Ascending aorta (tissue), 2 donors: ENCODE measurements at regions not wholly inside any gene's neighbourhood (a gene's known extent, or its start where the extent isn't known, plus 50 kb on each side); places are given as distances from the start of the nearest gene placed in this dataset.

Experiments used
- DNase-seq, 2 donors: peaks; one replicate each; pipeline ENCODE4 v3.0.0-alpha.2; 2019; ENCODE audit warnings: low spot score in 2 of 2
- H3K27ac ChIP-seq, 2 donors: fragments of 200-600 bp; sonication (generic); one replicate each; pipeline ENCODE4 v1.5.1; 2016 to 2017; ENCODE audit warnings: mild to moderate bottlenecking in 1 of 2
- H3K27me3 ChIP-seq: fragments of 200-600 bp; sonication (generic); one replicate; pipeline ENCODE4 v1.5.1; 2017
- H3K36me3 ChIP-seq, 2 donors: fragments of 200-600 bp; sonication (generic); one replicate each; pipeline ENCODE4 v1.5.1; 2016
- H3K4me1 ChIP-seq, 2 donors: fragments of 200-600 bp; sonication (generic); one replicate each; pipeline ENCODE4 v1.5.1; 2016 to 2017; ENCODE audit warnings: mild to moderate bottlenecking in 1 of 2
- H3K4me3 ChIP-seq, 2 donors: fragments of 200-600 bp; sonication (generic); one replicate each; pipeline ENCODE4 v1.5.1; 2016 to 2017; ENCODE audit warnings: mild to moderate bottlenecking in 1 of 2
- H3K9me3 ChIP-seq, 2 donors: fragments of 200-600 bp; sonication (generic); one replicate each; pipeline ENCODE4 v1.5.1; 2016
- intact Hi-C: fragments of 100-400 bp; cut with DNase I; formaldehyde crosslinking; loops from one replicate; pipeline ENCODE4 v1.15.1; 2023
- TF ChIP-seq, protein P1 (sequence below), 3 experiments: fragments of 200-600 bp in 2 of 3; fragments of 450-650 bp in 1 of 3; sonication (generic) in 2 of 3; IDR thresholded peaks; one replicate each; pipeline ENCODE4 v1.5.1; 2016 to 2019; ENCODE audit warnings: antibody characterized with exemption in 3 of 3, mild to moderate bottlenecking in 1 of 3, moderate library complexity in 1 of 3

DNA sequence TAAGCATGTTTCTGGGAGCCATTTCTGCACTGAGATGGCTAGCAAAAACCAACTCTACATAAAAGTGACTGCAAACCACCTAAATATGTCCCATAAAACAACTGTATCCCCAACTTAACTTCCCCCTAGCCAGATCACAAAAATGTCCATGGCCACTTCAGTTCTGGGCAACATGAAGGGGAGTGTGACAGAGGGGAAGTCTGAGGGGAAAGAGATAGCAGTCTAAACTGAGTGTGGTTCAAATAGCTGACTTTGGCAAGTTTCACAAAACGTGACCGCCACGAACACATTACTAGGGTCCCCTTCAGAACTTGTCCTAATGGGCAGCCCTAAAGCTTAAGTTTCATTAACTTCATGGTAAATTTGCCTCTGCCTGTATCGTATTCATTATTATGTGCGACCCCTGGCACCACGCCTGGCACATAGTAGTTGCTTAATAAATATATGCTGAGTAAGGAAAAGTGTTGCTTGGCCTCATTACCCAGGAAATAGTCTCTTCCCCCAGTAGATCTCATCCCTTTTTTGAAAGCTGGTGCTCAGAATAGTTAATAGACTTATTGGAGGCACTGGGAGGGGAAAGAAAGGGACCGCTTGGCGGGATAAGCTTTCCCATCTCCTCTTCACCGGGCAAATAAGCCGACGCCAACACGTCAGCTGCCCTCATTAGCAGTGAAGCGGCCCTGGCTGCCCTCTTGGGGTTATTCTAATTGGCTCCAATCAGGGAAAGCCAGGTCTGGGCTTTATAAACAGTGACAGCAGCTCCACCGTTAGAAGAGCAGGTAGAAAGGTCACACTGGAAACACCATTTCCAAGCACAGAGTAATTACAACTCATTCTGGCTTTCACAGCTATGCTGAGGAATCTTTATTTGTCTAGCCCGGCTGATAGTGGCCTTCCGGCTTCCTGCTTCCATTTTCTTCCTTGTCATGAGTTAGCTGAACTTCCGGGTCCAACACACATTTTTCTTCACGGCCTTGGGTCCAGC is 122.1 kb downstream of the LRIG2 start:
- TF ChIP-seq, protein P1, sequence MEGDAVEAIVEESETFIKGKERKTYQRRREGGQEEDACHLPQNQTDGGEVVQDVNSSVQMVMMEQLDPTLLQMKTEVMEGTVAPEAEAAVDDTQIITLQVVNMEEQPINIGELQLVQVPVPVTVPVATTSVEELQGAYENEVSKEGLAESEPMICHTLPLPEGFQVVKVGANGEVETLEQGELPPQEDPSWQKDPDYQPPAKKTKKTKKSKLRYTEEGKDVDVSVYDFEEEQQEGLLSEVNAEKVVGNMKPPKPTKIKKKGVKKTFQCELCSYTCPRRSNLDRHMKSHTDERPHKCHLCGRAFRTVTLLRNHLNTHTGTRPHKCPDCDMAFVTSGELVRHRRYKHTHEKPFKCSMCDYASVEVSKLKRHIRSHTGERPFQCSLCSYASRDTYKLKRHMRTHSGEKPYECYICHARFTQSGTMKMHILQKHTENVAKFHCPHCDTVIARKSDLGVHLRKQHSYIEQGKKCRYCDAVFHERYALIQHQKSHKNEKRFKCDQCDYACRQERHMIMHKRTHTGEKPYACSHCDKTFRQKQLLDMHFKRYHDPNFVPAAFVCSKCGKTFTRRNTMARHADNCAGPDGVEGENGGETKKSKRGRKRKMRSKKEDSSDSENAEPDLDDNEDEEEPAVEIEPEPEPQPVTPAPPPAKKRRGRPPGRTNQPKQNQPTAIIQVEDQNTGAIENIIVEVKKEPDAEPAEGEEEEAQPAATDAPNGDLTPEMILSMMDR (IDR thresholded peaks at IDR 0.05): no peak
- no peak for DNase-seq
- Histone ChIP-seq H3K4me1 (no peaks in the 10 kb centered on the region), H3K9me3 (no peaks in the 10 kb centered on the region), H3K27ac (no peak overlapping the region), H3K4me3 (no peak overlapping the region), H3K36me3 (no peaks in the 10 kb centered on the region), H3K27me3 (no peaks in the 10 kb centered on the region)
- intact Hi-C loops: no loop called here

DNA sequence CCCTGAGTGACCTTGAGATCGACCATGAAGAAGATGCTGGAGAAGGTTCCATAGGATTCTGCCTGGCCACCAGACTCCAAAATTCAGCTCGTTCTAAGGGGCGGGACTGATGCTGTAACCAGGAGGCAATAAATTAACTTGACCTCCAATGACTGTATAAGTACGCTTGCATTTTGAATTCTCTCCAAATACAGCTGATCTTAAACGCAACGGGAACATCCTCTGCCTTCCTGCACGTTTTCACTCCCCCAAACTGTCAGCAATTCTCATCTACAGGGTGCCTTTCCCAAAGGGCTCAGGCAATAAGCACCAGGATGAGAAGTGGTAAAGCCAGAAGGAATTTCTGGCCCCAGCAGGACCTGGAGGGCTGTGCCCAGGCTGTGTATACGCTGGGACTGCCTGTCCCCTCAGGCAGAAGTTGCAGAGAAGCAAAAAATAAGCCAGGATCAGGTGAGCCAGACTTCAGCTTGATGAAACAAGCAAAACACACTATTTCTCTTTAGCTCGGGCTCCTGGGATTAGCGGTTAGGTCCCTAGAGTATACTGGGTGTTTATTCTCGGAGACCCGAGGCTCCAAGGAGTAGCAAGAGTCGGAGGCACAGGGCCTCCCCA is 124.8 kb downstream of the LRIG2 start:
- TF ChIP-seq, protein P1 (IDR thresholded peaks at IDR 0.05): no peak

DNA sequence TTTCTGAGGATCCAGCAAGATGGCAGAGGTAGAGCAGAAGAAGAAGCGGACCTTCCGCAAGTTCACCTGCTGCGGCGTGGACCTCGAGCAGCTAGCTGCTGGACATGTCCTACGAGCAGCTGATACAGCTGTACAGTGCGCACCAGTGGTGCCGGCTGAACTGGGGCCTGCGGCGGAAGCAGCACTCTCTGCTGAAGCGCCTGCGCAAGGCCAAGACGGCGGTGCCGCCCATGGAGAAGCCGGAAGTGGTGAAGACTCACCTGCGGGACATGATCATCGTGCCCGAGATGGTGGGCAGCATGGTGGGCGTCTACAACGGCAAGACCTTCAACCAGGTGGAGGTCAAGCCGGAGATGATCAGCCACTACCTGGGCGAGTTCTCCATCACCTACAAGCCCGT is 125.8 kb downstream of the LRIG2 start:
- Histone ChIP-seq H3K27ac (no peak overlapping the region), H3K4me1 (no peaks in the 10 kb centered on the region), H3K36me3 (no peaks in the 10 kb centered on the region), H3K4me3 (no peak overlapping the region), H3K9me3 (no peaks in the 10 kb centered on the region), H3K27me3 (no peaks in the 10 kb centered on the region)
- intact Hi-C loops: no loop called here
- DNase-seq: no peak
- TF ChIP-seq, protein P1 (IDR thresholded peaks at IDR 0.05): no peak

More for the DNA sequence above, 124.8 kb downstream of the LRIG2 start:
- no peak for DNase-seq
- H3K4me3 ChIP-seq: no peak overlapping the region
- H3K4me1 ChIP-seq: no peaks in the 10 kb centered on the region
- no peak overlapping the region for H3K27ac ChIP-seq
- no peaks in the 10 kb centered on the region for H3K36me3 ChIP-seq
- H3K27me3 ChIP-seq: no peaks in the 10 kb centered on the region
- intact Hi-C loops: no loop called here
- H3K9me3 ChIP-seq: no peaks in the 10 kb centered on the region

DNA sequence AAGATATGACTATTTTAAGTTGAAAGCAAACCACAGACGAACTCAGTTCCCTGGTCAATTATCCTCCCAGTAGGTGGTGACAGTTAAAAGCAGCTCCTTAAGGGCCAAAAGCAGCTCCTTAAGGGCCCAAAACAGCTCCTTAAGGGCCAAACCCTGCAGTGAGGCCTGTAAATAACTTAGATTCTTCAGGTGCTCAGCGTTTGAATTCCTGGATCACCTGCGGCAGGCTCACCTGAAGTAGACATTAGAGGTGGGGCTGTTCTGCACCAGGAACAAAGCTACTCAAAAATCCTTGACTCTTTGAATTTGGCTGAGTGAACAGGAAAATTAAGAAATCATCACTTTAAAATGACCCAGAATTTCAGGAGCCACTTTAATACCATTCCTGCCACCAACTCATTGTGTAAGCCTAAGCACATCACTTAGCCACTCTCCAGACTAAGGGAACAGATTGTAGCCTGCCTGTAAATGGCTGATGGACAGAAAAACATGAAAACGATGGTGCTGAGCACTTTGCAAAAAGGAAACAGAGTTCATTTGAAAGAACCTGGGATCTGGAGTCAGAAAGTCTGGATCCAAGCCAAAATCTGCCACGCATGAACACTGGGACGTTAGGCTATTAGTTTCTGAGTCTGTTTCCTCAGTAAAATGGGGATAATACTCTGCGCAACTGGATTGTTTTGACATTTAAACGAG is 126.9 kb downstream of the LRIG2 start:
- H3K27ac ChIP-seq: no peak overlapping the region
- no peaks in the 10 kb centered on the region for H3K27me3 ChIP-seq
- H3K4me1 ChIP-seq: no peaks in the 10 kb centered on the region
- TF ChIP-seq, protein P1 (IDR thresholded peaks at IDR 0.05): no peak
- no peaks in the 10 kb centered on the region for H3K9me3 ChIP-seq
- intact Hi-C loops: no loop called here
- H3K36me3 ChIP-seq: no peaks in the 10 kb centered on the region
- no peak for DNase-seq
- no peak overlapping the region for H3K4me3 ChIP-seq

DNA sequence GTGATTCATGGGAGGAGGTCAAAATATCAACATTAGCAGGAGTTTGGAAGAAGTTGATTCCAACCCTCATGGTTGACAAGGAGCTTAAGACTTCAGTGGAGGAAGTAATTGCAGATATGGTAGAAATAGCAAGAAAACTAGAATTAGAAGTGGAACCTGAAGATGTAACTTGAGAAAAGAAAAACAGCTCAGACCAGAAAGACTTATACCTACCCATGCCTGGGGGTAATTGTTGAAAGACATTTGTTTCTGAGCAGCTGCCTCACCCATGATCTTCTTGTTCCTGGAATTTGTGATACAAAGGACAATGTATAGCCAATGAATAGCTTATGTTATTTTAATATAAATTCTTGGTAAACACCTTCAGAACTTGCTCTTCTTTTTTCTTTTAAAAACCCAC is 128.6 kb downstream of the LRIG2 start:
- intact Hi-C loops: no loop called here
- Histone ChIP-seq H3K36me3 (no peaks in the 10 kb centered on the region), H3K27me3 (no peaks in the 10 kb centered on the region), H3K9me3 (no peaks in the 10 kb centered on the region), H3K4me1 (no peaks in the 10 kb centered on the region), H3K4me3 (no peak overlapping the region), H3K27ac (no peak overlapping the region)
- no peak for DNase-seq
- TF ChIP-seq, protein P1 (IDR thresholded peaks at IDR 0.05): no peak
